CD8-positive, alpha-beta memory T cell (primary cell): ENCODE measurements at regions not wholly inside any gene's neighbourhood (a gene's known extent, or its start where the extent isn't known, plus 50 kb on each side); places are given as distances from the start of the nearest gene placed in this dataset.

Source experiments
- CTCF ChIA-PET: fragments of 350-600 bp; sonication (Branson Sonifier 250); formaldehyde crosslinking; loops from one replicate; lab custom pipeline; 2021; ENCODE audit warnings: antibody characterized with exemption; lab: Charles Lee
- POLR2A ChIA-PET: fragments of 350-600 bp; sonication (Branson Sonifier 250); formaldehyde crosslinking; loops from one replicate; lab custom pipeline; 2021; ENCODE audit warnings: antibody characterized with exemption; lab: Charles Lee
- DNase-seq, 5 donors: peaks; one replicate each; pipeline versions ENCODE4 v3.0.0 to v3.0.0-alpha.2; 2020 to 2022; ENCODE audit warnings: mixed read lengths in 1 of 5
- H3K27ac ChIP-seq: one replicate; pipeline ENCODE4 v1.7.0; 2013; ENCODE audit warnings: low read depth, mild to moderate bottlenecking, low read length, moderate library complexity
- H3K27me3 ChIP-seq: 2 replicates; pipeline ENCODE4 v1.7.0; 2013; ENCODE audit warnings: low read length, mild to moderate bottlenecking; ENCODE audit not compliant: insufficient read depth, poor library complexity, severe bottlenecking
- H3K36me3 ChIP-seq: 2 replicates; pipeline ENCODE4 v1.7.0; 2013; ENCODE audit warnings: mild to moderate bottlenecking, low read length, moderate library complexity; ENCODE audit not compliant: insufficient read depth
- H3K4me1 ChIP-seq: 2 replicates; pipeline ENCODE4 v1.7.0; 2013; ENCODE audit warnings: mild to moderate bottlenecking, low read length, moderate library complexity; ENCODE audit not compliant: insufficient read depth
- H3K4me3 ChIP-seq: 2 replicates; pipeline ENCODE4 v1.7.0; 2013; ENCODE audit warnings: mild to moderate bottlenecking, low read length
- H3K9me3 ChIP-seq: 2 replicates; pipeline ENCODE4 v1.7.0; 2013; ENCODE audit warnings: mild to moderate bottlenecking, low read length
- H3K27ac Mint-ChIP-seq, 8 donors: one replicate each; pipeline ENCODE4 v1.8.0; 2020 to 2021; ENCODE audit warnings: mixed read lengths in 8 of 8, mild to moderate bottlenecking in 6 of 8, inconsistent platforms in 3 of 8, moderate library complexity in 3 of 8
- H3K27me3 Mint-ChIP-seq, 2 donors: one replicate each; pipeline ENCODE4 v1.8.0; 2020 to 2021; ENCODE audit warnings: mixed read lengths in 2 of 2, mild to moderate bottlenecking in 1 of 2, moderate library complexity in 1 of 2
- H3K36me3 Mint-ChIP-seq, 3 donors: one replicate each; pipeline ENCODE4 v1.8.0; 2020 to 2021; ENCODE audit warnings: mixed read lengths in 3 of 3, inconsistent platforms in 1 of 3, mild to moderate bottlenecking in 1 of 3
- H3K4me1 Mint-ChIP-seq, 3 donors: one replicate each; pipeline ENCODE4 v1.8.0; 2020 to 2021; ENCODE audit warnings: mixed read lengths in 3 of 3, inconsistent platforms in 1 of 3, mild to moderate bottlenecking in 1 of 3
- H3K4me3 Mint-ChIP-seq, 7 donors: one replicate each; pipeline ENCODE4 v1.8.0; 2020 to 2021; ENCODE audit warnings: mixed read lengths in 7 of 7, mild to moderate bottlenecking in 6 of 7, moderate library complexity in 4 of 7, inconsistent platforms in 2 of 7
- H3K9me3 Mint-ChIP-seq, 5 donors: one replicate each; pipeline ENCODE4 v1.8.0; 2020 to 2022; ENCODE audit warnings: mixed read lengths in 5 of 5, mild to moderate bottlenecking in 3 of 5, moderate library complexity in 2 of 5, inconsistent platforms in 1 of 5

- Histone ChIP-seq H3K36me3 (no peaks in the 10 kb centered on the region), H3K27ac (no peak overlapping the region), H3K9me3 (no peaks in the 10 kb centered on the region), H3K4me1 (no peaks in the 10 kb centered on the region), H3K27me3 (no peaks in the 10 kb centered on the region), H3K4me3 (no peak overlapping the region)
- peaks cover 9 to 12% (median 10%) of the 10 kb centered on the region in 3 donors for H3K4me1 Mint-ChIP-seq
- H3K27me3 Mint-ChIP-seq = no peaks in the 10 kb centered on the region
- ChIA-PET CTCF (no interaction called here), POLR2A (no interaction called here)
- no peak for DNase-seq
- no peaks in the 10 kb centered on the region for H3K9me3 Mint-ChIP-seq
- H3K36me3 Mint-ChIP-seq = no peaks in the 10 kb centered on the region
- H3K4me3 Mint-ChIP-seq = no peak overlapping the region
- H3K27ac Mint-ChIP-seq = no peak overlapping the region
Measured at GRCh38 chr7:16061011-16061410, 360.3 kb downstream of the CRPPA start.

- Mint-ChIP-seq H3K27me3 (no peaks in the 10 kb centered on the region), H3K4me3 (no peak overlapping the region), H3K36me3 (no peaks in the 10 kb centered on the region), H3K4me1 (peaks cover 9 to 12% (median 10%) of the 10 kb centered on the region in 3 donors), H3K9me3 (no peaks in the 10 kb centered on the region), H3K27ac (no peak overlapping the region)
- POLR2A ChIA-PET = no interaction called here
- Histone ChIP-seq H3K4me3 (no peak overlapping the region), H3K27me3 (no peaks in the 10 kb centered on the region), H3K27ac (no peak overlapping the region), H3K4me1 (no peaks in the 10 kb centered on the region), H3K36me3 (no peaks in the 10 kb centered on the region), H3K9me3 (no peaks in the 10 kb centered on the region)
- CTCF ChIA-PET = no interaction called here
- no peak for DNase-seq
Measured at GRCh38 chr7:16060502-16060901, 360.8 kb downstream of the CRPPA start.

GRCh38 chr7:16055263-16055976, 365.9 kb downstream of the CRPPA start:
- H3K36me3 ChIP-seq = no peaks in the 10 kb centered on the region
- no peaks in the 10 kb centered on the region for H3K9me3 ChIP-seq
- Mint-ChIP-seq H3K36me3 (no peaks in the 10 kb centered on the region), H3K4me1 (no peaks in the 10 kb centered on the region), H3K27ac (no peak overlapping the region), H3K4me3 (no peak overlapping the region), H3K9me3 (peaks cover 0 to 2% (median 0%) of the 10 kb centered on the region in 5 donors), H3K27me3 (no peaks in the 10 kb centered on the region)
- POLR2A ChIA-PET = no interaction called here
- no peak overlapping the region for H3K4me3 ChIP-seq
- CTCF ChIA-PET = no interaction called here
- H3K4me1 ChIP-seq = no peaks in the 10 kb centered on the region
- DNase-seq = no peak
- H3K27me3 ChIP-seq = no peaks in the 10 kb centered on the region
- H3K27ac ChIP-seq = no peak overlapping the region

GRCh38 chr7:16051561-16052255, 365.2 kb upstream of the MEOX2 start:
- Mint-ChIP-seq H3K4me3 (no peak overlapping the region), H3K27ac (no peak overlapping the region), H3K27me3 (no peaks in the 10 kb centered on the region), H3K9me3 (peaks cover 0 to 2% (median 0%) of the 10 kb centered on the region in 5 donors), H3K4me1 (no peaks in the 10 kb centered on the region), H3K36me3 (no peaks in the 10 kb centered on the region)
- ChIA-PET POLR2A (no interaction called here), CTCF (interaction anchor here (0.7 kb wide), 1 partner anchor 614 kb away, joined by 3 read pairs; no protein-coding TSS in a partner anchor)
- Histone ChIP-seq H3K4me3 (no peak overlapping the region), H3K9me3 (no peaks in the 10 kb centered on the region), H3K4me1 (no peaks in the 10 kb centered on the region), H3K36me3 (no peaks in the 10 kb centered on the region), H3K27me3 (no peaks in the 10 kb centered on the region), H3K27ac (no peak overlapping the region)
- DNase-seq = no peak

- peaks cover 2 to 12% of the 10 kb centered on the region in 2 donors for H3K27me3 Mint-ChIP-seq
- CTCF ChIA-PET = no interaction called here
Measured at GRCh38 chr7:16046041-16046440, 359.6 kb upstream of the MEOX2 start.

GRCh38 chr7:16045296-16045695, 358.8 kb upstream of the MEOX2 start:
- Mint-ChIP-seq H3K27me3 (peaks cover 2 to 15% of the 10 kb centered on the region in 2 donors), H3K36me3 (no peaks in the 10 kb centered on the region), H3K9me3 (peaks cover 0 to 4% (median 0%) of the 10 kb centered on the region in 5 donors), H3K4me1 (no peaks in the 10 kb centered on the region), H3K27ac (no peak overlapping the region), H3K4me3 (no peak overlapping the region)
- Histone ChIP-seq H3K27ac (no peak overlapping the region), H3K36me3 (no peaks in the 10 kb centered on the region), H3K4me3 (no peak overlapping the region), H3K27me3 (no peaks in the 10 kb centered on the region), H3K9me3 (no peaks in the 10 kb centered on the region), H3K4me1 (no peaks in the 10 kb centered on the region)
- CTCF ChIA-PET = no interaction called here
- POLR2A ChIA-PET = no interaction called here
- no peak for DNase-seq

More at GRCh38 chr7:16046041-16046440, 359.6 kb upstream of the MEOX2 start:
- Mint-ChIP-seq H3K4me3 (no peak overlapping the region), H3K4me1 (no peaks in the 10 kb centered on the region), H3K9me3 (peaks cover 0 to 4% (median 0%) of the 10 kb centered on the region in 5 donors), H3K36me3 (no peaks in the 10 kb centered on the region), H3K27ac (no peak overlapping the region)
- H3K4me3 ChIP-seq = no peak overlapping the region
- POLR2A ChIA-PET = no interaction called here
- H3K27me3 ChIP-seq = no peaks in the 10 kb centered on the region
- no peaks in the 10 kb centered on the region for H3K4me1 ChIP-seq
- no peaks in the 10 kb centered on the region for H3K9me3 ChIP-seq
- H3K27ac ChIP-seq = no peak overlapping the region
- no peaks in the 10 kb centered on the region for H3K36me3 ChIP-seq
- no peak for DNase-seq

- POLR2A ChIA-PET = no interaction called here
- H3K36me3 Mint-ChIP-seq = no peaks in the 10 kb centered on the region
Measured at GRCh38 chr7:16044645-16045044, 358.2 kb upstream of the MEOX2 start.

GRCh38 chr7:16040346-16040745, 353.9 kb upstream of the MEOX2 start:
- Mint-ChIP-seq H3K27me3 (peaks cover 3 to 10% of the 10 kb centered on the region in 2 donors), H3K4me3 (no peak overlapping the region), H3K27ac (no peak overlapping the region), H3K4me1 (no peaks in the 10 kb centered on the region), H3K9me3 (peaks cover 0 to 4% (median 0%) of the 10 kb centered on the region in 5 donors), H3K36me3 (no peaks in the 10 kb centered on the region)
- DNase-seq = no peak
- H3K36me3 ChIP-seq = no peaks in the 10 kb centered on the region
- ChIA-PET POLR2A (no interaction called here), CTCF (no interaction called here)
- no peak overlapping the region for H3K4me3 ChIP-seq
- no peak overlapping the region for H3K27ac ChIP-seq
- H3K27me3 ChIP-seq = no peaks in the 10 kb centered on the region
- H3K4me1 ChIP-seq = no peaks in the 10 kb centered on the region
- no peaks in the 10 kb centered on the region for H3K9me3 ChIP-seq

More at GRCh38 chr7:16044645-16045044, 358.2 kb upstream of the MEOX2 start:
- no peaks in the 10 kb centered on the region for H3K4me1 ChIP-seq
- H3K27ac Mint-ChIP-seq = no peak overlapping the region
- no peak overlapping the region for H3K4me3 ChIP-seq
- H3K4me3 Mint-ChIP-seq = no peak overlapping the region
- H3K9me3 ChIP-seq = no peaks in the 10 kb centered on the region
- H3K36me3 ChIP-seq = no peaks in the 10 kb centered on the region
- CTCF ChIA-PET = no interaction called here
- peaks cover 2 to 16% of the 10 kb centered on the region in 2 donors for H3K27me3 Mint-ChIP-seq
- H3K9me3 Mint-ChIP-seq = peaks cover 0 to 4% (median 0%) of the 10 kb centered on the region in 5 donors
- no peaks in the 10 kb centered on the region for H3K4me1 Mint-ChIP-seq
- H3K27me3 ChIP-seq = no peaks in the 10 kb centered on the region
- no peak overlapping the region for H3K27ac ChIP-seq
- no peak for DNase-seq
